GM12872 (cell line): ENCODE measurements at regions not wholly inside any gene's neighbourhood (a gene's known extent, or its start where the extent isn't known, plus 50 kb on each side); places are given as distances from the start of the nearest gene placed in this dataset.

Experiments
- TF ChIP-seq, protein P1 (sequence below): IDR thresholded peaks from 3 replicates; pipeline ENCODE4 v1.5.1; 2011; ENCODE audit warnings: low read depth, mild to moderate bottlenecking, low read length, moderate library complexity; ENCODE audit not compliant: insufficient read depth

DNA sequence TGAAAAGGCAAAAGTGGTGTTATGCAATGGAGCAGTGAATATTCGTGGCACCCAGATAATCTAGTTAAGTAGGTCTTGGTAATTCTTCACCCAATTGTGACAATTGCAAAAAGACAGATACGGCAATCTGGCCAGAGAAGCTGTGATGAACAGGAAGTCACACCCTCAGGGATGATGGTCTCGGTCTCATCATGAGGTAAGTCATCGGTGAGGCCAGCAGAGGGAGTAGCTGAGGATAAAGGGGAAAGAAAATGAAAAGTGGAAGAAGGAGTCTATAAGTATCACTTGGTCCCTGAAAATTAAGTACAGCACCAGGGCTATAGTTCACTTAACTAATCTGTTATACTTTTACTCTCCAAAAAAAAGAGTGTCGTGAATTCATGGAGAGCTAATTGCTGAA lies 258.8 kb upstream of the NCAM2 start:
- TF ChIP-seq, protein P1, sequence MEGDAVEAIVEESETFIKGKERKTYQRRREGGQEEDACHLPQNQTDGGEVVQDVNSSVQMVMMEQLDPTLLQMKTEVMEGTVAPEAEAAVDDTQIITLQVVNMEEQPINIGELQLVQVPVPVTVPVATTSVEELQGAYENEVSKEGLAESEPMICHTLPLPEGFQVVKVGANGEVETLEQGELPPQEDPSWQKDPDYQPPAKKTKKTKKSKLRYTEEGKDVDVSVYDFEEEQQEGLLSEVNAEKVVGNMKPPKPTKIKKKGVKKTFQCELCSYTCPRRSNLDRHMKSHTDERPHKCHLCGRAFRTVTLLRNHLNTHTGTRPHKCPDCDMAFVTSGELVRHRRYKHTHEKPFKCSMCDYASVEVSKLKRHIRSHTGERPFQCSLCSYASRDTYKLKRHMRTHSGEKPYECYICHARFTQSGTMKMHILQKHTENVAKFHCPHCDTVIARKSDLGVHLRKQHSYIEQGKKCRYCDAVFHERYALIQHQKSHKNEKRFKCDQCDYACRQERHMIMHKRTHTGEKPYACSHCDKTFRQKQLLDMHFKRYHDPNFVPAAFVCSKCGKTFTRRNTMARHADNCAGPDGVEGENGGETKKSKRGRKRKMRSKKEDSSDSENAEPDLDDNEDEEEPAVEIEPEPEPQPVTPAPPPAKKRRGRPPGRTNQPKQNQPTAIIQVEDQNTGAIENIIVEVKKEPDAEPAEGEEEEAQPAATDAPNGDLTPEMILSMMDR: no peak

DNA sequence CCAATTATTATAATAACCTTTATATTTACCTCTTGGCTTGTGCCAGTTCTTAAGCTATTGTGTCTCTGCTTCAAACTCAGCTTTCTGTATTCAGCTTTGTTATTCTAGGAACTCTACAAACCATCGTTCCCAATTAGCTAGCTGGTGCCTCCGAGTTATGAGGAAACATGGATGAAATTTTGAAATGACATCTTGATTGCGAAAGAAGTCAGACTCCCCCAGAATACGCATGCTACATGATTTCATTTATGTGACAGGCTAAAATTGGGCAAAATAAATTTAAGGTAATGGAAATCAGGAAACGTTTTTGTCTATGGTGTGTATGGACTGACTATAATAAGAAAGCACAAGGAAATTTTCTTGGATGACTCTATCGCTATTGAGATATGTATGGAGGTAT lies 256.8 kb upstream of the NCAM2 start:
- TF ChIP-seq, protein P1: no peak

DNA sequence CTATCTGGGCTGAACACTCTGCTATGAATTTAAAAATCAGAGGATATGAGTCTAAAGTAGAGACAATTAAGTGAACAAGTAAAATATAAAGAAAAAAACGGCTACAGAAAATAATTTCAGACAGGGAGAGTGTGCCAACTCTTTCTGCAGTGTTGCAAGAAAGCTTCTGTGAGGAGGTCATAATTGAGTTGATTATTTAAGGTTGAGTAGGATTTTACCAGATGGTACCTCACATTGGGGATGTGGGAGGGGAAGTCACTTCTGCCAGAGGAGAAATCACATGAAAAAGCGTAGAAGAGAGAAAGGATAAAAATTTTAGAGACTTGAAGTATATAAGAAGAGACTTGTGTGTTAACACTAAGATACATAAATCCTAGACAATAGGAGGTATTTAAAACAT lies 238.0 kb upstream of the NCAM2 start:
- TF ChIP-seq, protein P1: no peak

DNA sequence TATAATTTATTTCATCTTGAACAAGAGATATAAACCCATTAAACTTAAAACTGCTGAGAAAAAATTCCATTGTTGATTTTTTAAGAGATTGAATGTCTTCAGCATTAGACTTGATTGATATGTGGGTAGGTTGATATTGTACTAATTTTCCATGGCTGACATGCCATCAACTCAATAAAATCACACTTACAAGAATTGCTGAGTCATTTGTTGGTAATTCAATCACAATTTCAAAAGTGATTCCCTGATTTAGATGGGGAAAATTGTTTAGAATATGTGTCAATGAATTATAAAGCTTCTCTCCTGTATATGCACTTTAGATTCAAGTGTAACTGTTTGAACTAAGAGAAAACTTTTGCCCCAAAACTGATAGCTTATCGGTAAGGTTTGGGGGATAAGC lies 223.5 kb upstream of the NCAM2 start:
- TF ChIP-seq, protein P1: no peak

DNA sequence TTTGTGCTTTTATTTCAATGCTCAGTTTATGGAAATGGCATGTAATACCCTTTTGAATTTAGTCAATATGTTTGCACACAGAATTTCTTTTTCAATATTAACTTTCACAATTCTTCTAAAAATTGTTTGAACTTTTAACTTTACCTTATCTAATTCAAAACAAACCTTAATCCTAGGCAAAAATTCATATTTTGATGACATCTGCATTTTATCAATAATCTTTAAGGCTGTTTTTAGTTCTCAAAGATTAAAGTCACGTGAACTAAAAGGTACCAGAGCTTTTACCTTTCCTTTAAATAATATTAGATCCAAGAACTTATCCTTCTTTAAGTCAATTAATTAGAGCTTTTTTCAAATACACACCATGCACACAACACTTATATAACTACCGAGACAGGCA lies 218.9 kb upstream of the NCAM2 start:
- TF ChIP-seq, protein P1: no peak

DNA sequence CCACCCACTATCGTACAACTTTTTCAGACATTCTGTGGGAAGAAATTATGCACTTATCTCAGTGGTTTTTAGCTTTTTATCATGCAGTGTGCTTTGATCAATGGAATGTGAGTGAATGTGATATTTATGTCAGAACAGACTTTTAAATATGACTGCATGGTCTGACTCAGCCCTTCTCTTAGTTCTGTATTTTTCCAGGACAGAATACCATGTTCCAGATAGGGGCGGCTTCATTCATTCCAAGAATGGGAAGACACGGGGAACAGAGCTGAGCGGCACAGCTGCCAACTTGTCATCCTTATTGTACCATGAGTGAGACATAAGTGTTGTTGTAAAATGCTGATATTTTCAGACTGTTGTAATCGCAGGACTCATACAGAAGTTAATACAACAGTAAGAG lies 214.6 kb upstream of the NCAM2 start:
- TF ChIP-seq, protein P1: no peak

DNA sequence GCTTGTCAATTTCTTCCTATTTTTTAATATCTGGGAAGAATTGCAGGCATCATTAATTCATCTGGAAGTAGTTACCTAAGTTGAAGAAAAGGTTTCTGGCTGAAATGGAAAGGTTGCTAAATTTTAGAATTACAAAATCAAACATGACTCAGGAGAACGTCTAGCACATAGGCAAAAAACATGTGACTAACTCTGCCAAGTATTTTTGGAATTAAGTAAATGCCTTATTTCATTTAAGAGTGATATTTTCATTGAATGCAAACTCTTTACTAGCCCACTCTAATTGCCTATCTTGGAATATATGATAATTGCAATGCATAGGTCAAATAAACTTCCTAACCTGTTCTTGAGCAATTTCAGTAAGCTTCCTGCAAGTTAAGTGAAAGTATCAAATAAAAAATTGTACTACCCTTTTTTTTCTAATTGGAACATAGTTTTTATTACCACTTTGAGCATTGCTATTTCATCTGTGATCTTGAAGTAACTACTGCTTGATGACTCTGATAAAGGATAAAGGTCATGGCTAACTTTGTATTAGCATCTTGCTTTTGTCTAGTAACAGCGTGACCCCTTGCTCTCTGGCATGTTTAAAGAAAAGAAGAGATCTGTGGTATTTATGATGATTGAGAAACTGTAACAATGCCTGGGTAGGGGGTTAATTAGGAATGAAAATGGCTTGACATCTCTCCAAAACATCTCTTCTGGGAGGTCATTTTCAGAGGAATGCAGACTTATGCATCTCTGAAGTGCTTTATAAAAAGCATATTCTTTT lies 208.3 kb upstream of the NCAM2 start:
- TF ChIP-seq, protein P1: no peak
